Activated T-helper 2 cell treated with anti-CD3 and anti-CD28 coated beads, Interferon-gamma antibody, Interleukin-2, Interleukin-4, amounts not matched to agents 10 μg/mL and 5 μg/mL and 100 μg/mL, durations not matched to agents 14 hours and 24 hours and 36 hours (primary cell): ENCODE measurements at regions not wholly inside any gene's neighbourhood (a gene's known extent, or its start where the extent isn't known, plus 50 kb on each side); places are given as distances from the start of the nearest gene placed in this dataset.
"Not testable (repeated sequence)": the region's sequence is repeated elsewhere in the genome, so short reads cannot be mapped to it uniquely, and the experiment has no call there.

Experiments
- DNase-seq: peaks from one replicate; pipeline ENCODE4 v3.0.0; 2021; ENCODE audit warnings: low spot score
- H3K27ac Mint-ChIP-seq: one replicate; pipeline ENCODE4 v1.8.0; 2021; ENCODE audit warnings: mixed read lengths
- H3K27me3 Mint-ChIP-seq: one replicate; pipeline ENCODE4 v1.8.0; 2021; ENCODE audit warnings: low read depth, mixed read lengths
- H3K36me3 Mint-ChIP-seq: one replicate; pipeline ENCODE4 v1.8.0; 2021; ENCODE audit warnings: low read depth, mixed read lengths
- H3K4me1 Mint-ChIP-seq: one replicate; pipeline ENCODE4 v1.8.0; 2021; ENCODE audit warnings: low read depth, mixed read lengths
- H3K4me3 Mint-ChIP-seq: one replicate; pipeline ENCODE4 v1.8.0; 2021; ENCODE audit warnings: low read depth, mild to moderate bottlenecking, moderate library complexity, mixed read lengths
- H3K9me3 Mint-ChIP-seq: one replicate; pipeline ENCODE4 v1.8.0; 2021; ENCODE audit warnings: mixed read lengths
- intact Hi-C: fragments of 100-400 bp; cut with micrococcal nuclease; formaldehyde crosslinking; loops from one replicate; pipeline ENCODE4 v1.15.1; 2023

- H3K4me3 Mint-ChIP-seq, H3K27ac Mint-ChIP-seq, intact Hi-C loops, H3K27me3 Mint-ChIP-seq, H3K4me1 Mint-ChIP-seq, H3K9me3 Mint-ChIP-seq, DNase-seq, H3K36me3 Mint-ChIP-seq: not testable (repeated sequence)
Measured at GRCh38 chr20:26161741-26162140, 465.1 kb upstream of the ZNF337 start.

- H3K9me3 Mint-ChIP-seq, intact Hi-C loops, H3K4me1 Mint-ChIP-seq, H3K27ac Mint-ChIP-seq, H3K4me3 Mint-ChIP-seq, DNase-seq, H3K27me3 Mint-ChIP-seq, H3K36me3 Mint-ChIP-seq: not testable (repeated sequence)
Measured at GRCh38 chr20:26160916-26161315, 464.3 kb upstream of the ZNF337 start.

GRCh38 chr20:26154224-26154623 lies 457.6 kb upstream of the ZNF337 start:
- Mint-ChIP-seq H3K36me3 (no peaks in the 10 kb centered on the region), H3K4me3 (no peak overlapping the region), H3K4me1 (no peaks in the 10 kb centered on the region), H3K27me3 (no peaks in the 10 kb centered on the region), H3K9me3 (no peaks in the 10 kb centered on the region), H3K27ac (no peak overlapping the region)
- intact Hi-C loops: no loop called here
- no peak for DNase-seq

GRCh38 chr20:26135325-26136110 lies 438.9 kb upstream of the ZNF337 start:
- Mint-ChIP-seq H3K36me3 (no peaks in the 10 kb centered on the region), H3K27ac (no peak overlapping the region), H3K4me3 (no peak overlapping the region), H3K9me3 (no peaks in the 10 kb centered on the region), H3K4me1 (no peaks in the 10 kb centered on the region), H3K27me3 (no peaks in the 10 kb centered on the region)
- DNase-seq: no peak
- intact Hi-C loops: no loop called here

GRCh38 chr20:26134606-26135005 lies 438.0 kb upstream of the ZNF337 start:
- DNase-seq: no peak
- H3K9me3 Mint-ChIP-seq: no peaks in the 10 kb centered on the region
- no peak overlapping the region for H3K4me3 Mint-ChIP-seq
- no peaks in the 10 kb centered on the region for H3K27me3 Mint-ChIP-seq
- H3K36me3 Mint-ChIP-seq: no peaks in the 10 kb centered on the region
- H3K27ac Mint-ChIP-seq: no peak overlapping the region
- intact Hi-C loops: no loop called here
- H3K4me1 Mint-ChIP-seq: no peaks in the 10 kb centered on the region

- H3K27me3 Mint-ChIP-seq, intact Hi-C loops, H3K27ac Mint-ChIP-seq, H3K36me3 Mint-ChIP-seq, H3K4me1 Mint-ChIP-seq, DNase-seq, H3K9me3 Mint-ChIP-seq, H3K4me3 Mint-ChIP-seq: not testable (repeated sequence)
Measured at GRCh38 chr20:26133794-26134193, 437.1 kb upstream of the ZNF337 start.

- intact Hi-C loops, H3K9me3 Mint-ChIP-seq, H3K4me3 Mint-ChIP-seq, H3K27me3 Mint-ChIP-seq, H3K27ac Mint-ChIP-seq, H3K36me3 Mint-ChIP-seq, DNase-seq, H3K4me1 Mint-ChIP-seq: not testable (repeated sequence)
Measured at GRCh38 chr20:26120920-26121319, 424.3 kb upstream of the ZNF337 start.

GRCh38 chr20:26094498-26094897 lies 397.8 kb upstream of the ZNF337 start:
- H3K4me1 Mint-ChIP-seq, intact Hi-C loops, DNase-seq, H3K9me3 Mint-ChIP-seq, H3K27ac Mint-ChIP-seq, H3K36me3 Mint-ChIP-seq, H3K4me3 Mint-ChIP-seq, H3K27me3 Mint-ChIP-seq: not testable (repeated sequence)

GRCh38 chr20:26091921-26092320 lies 395.3 kb upstream of the ZNF337 start:
- H3K4me3 Mint-ChIP-seq, intact Hi-C loops, H3K27me3 Mint-ChIP-seq, H3K9me3 Mint-ChIP-seq, H3K27ac Mint-ChIP-seq, DNase-seq, H3K4me1 Mint-ChIP-seq, H3K36me3 Mint-ChIP-seq: not testable (repeated sequence)

- H3K27ac Mint-ChIP-seq, DNase-seq, intact Hi-C loops, H3K9me3 Mint-ChIP-seq, H3K27me3 Mint-ChIP-seq, H3K4me1 Mint-ChIP-seq, H3K36me3 Mint-ChIP-seq, H3K4me3 Mint-ChIP-seq: not testable (repeated sequence)
Measured at GRCh38 chr20:26086195-26086594, 389.5 kb upstream of the ZNF337 start.

GRCh38 chr20:26073972-26074371 lies 377.3 kb upstream of the ZNF337 start:
- DNase-seq, H3K4me3 Mint-ChIP-seq, intact Hi-C loops, H3K36me3 Mint-ChIP-seq, H3K27me3 Mint-ChIP-seq, H3K9me3 Mint-ChIP-seq, H3K4me1 Mint-ChIP-seq, H3K27ac Mint-ChIP-seq: not testable (repeated sequence)

- H3K9me3 Mint-ChIP-seq, intact Hi-C loops: not testable (repeated sequence)
Measured at GRCh38 chr20:26059324-26059723, 362.7 kb upstream of the ZNF337 start.

GRCh38 chr20:26058446-26058845 lies 361.8 kb upstream of the ZNF337 start:
- intact Hi-C loops, H3K27ac Mint-ChIP-seq, H3K4me1 Mint-ChIP-seq, DNase-seq, H3K36me3 Mint-ChIP-seq, H3K9me3 Mint-ChIP-seq, H3K27me3 Mint-ChIP-seq, H3K4me3 Mint-ChIP-seq: not testable (repeated sequence)

More at GRCh38 chr20:26059324-26059723, 362.7 kb upstream of the ZNF337 start:
- H3K27ac Mint-ChIP-seq, H3K36me3 Mint-ChIP-seq, H3K27me3 Mint-ChIP-seq, H3K4me1 Mint-ChIP-seq, DNase-seq, H3K4me3 Mint-ChIP-seq: not testable (repeated sequence)
